IPS-NIHi7 (cell line): ENCODE measurements at regions not wholly inside any gene's neighbourhood (a gene's known extent, or its start where the extent isn't known, plus 50 kb on each side); places are given as distances from the start of the nearest gene placed in this dataset.
"Not testable (repeated sequence)": the region's sequence is repeated elsewhere in the genome, so short reads cannot be mapped to it uniquely, and the experiment has no call there.

Experiments used
- DNase-seq: peaks from one replicate; pipeline ENCODE4 v3.0.0; 2012; ENCODE audit warnings: mixed read lengths; ENCODE audit errors: extremely low spot score

DNA sequence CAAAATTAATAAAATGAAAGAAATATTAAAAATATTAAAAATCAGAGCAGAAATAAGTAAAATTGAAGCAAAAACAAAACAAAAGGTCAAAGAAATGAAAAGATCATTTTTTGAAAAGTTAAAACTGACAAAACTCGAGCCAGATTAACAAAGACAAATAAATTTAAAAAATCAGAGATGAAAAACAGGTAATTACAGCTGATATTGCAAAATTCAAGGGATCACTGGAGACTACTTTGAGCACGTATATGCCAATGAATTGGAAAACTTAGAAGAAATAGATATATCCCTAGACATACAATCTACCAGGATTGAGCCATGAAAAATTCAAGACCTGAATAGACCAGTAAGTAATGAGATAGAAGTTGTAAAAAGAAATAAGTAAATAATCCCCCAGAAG is 446.2 kb upstream of the EYS start:
- no peak for DNase-seq

DNA sequence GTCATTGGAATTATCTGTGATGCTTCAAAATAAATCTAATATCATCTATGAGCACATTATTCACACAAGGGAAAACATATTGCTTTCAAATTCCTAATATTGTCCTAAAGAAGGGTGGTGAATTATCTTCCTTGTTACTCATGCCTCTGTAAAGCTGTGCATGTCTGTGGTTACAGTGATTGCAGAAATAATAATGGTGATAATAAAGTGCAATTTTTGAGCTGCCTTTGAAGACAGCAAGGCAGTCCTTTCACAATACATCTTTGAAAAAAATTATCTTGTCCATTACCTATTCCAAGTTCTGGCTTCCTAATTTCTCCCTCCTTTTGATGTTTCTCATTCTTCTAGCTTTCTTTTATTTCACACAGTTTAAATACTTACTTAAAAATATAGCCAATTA is 442.1 kb upstream of the EYS start:
- DNase-seq: no peak

DNA sequence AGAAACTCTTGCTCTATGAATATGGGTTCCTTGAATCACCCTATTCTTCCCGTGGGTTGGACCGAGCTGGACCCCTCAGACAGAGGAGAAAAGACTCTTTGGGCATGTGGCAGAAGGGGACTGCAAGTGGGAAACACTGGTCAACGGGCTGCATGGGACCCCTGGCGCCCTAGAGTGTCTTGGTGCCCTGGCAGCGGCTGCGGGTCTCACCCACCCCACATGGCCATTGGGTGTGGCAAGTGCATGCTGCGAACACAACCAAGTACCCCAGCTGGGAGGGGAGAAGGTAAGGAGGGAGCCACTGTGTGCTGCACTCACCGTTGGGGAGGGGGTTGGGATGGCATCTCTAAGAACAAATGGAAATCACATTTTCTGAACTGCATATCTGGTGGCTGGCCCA is 438.8 kb upstream of the EYS start:
- no peak for DNase-seq

DNA sequence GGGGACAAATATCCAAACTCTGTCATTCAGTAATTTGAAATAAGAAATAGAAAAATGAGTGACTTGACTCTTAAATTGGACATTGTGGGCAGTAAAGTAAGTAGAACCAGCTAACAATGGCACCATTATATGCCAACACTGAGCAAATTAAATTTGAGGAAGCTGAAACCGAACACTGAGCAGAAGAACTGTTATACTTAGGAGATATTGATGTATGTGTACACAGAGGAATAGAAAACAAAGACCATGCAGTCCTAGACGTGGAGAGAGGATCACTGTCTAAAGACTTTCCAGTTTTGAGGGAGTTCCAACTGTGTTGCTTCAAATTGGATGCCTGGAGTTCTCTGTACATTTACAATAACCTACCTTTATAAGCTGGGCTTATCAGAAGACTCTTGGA is 427.0 kb upstream of the EYS start:
- no peak for DNase-seq

DNA sequence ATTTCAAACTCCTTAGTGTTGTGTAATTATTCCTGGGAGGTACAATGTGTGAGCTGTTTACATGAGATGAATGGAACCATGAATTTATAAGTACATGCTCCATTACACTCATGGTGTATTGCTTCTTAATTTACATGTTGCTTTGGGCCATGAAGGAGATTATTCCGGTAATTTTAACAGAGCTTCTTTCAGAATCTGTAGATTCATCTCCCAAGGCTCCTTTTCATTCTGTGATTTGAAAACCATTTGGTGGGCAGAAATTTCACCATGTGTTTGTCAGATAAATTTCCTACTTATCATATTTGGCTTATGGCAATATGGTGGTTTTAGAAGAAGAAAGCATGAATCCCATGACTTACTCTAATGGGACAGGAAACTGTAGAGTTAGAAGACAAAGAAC is 421.6 kb upstream of the EYS start:
- DNase-seq: no peak

DNA sequence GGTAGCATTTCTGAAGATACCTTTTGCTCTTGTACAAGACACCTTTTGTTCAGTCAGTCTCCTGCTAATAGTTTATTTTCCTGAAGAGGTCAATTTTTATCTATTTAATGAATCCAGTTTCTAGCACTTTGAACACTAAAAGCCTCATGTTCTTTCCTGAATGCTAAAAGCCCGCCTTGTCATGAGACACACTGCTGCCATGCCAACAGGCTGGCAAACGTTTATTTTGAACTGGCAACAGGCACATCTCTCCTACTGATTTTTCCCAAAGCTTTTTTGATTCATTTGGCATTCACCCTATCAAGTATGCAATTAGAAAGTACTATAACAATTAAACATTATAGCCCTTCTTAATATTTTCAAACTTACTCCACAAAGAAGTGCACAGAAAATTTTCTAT is 421.2 kb upstream of the EYS start:
- DNase-seq: no peak

DNA sequence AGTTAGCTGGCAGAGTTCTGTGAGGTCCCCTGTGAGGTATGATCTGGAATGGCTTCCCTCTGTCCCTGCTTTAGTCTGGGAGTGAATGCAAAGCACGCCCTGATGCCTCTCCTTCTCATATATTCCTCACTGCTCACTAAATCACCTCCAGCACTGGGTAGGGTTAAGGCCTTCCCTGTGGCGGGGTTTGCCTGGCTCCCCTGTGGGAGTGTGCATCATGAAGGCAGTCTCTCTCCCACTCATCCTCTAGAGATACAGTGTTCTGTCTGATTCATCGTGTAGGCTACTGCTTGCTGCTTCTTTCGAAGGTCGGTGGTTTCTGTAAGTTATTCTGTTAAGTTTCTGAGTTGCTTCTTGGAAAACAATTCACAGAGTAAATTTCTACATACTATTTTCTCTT is 420.0 kb upstream of the EYS start:
- DNase-seq: no peak

DNA sequence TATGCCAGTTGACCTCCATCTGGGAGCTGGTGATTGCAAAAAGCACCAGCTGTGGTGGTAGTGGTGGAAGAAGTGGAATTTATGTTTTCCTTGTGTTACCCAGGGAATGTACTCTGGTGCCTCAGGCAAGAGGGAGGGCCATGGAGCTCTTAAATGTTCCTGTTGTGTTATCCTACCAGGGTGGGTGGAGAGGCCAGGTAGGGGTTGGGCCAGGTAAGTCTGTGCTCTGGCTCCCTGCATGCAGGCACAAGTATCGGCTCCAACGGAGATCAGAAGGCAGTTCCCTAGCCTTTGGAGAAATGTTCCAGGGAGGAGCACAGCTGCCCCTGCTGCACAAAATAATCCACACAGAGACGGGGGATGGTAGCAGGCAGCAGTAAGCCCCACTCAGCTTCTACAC is 419.3 kb upstream of the EYS start:
- no peak for DNase-seq

DNA sequence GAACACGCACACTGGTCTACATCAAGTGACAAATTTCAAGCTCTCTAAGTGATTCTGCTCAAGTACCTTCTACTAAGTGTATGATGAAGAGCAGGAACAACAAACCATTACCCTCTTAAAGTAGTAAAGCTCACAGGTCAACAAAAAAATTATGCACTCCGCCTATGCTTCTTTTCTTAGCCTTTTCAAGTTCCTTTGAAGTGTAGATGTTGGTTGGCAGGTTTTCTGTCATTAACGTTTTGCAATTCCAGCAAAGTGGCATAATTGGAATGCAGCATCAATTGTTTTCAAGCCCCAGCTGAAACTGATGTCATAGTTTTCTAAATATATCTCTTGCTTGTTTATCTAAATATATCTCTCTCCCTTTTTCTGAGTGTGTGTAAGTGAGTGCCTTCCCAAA is 396.9 kb upstream of the EYS start:
- no peak for DNase-seq

DNA sequence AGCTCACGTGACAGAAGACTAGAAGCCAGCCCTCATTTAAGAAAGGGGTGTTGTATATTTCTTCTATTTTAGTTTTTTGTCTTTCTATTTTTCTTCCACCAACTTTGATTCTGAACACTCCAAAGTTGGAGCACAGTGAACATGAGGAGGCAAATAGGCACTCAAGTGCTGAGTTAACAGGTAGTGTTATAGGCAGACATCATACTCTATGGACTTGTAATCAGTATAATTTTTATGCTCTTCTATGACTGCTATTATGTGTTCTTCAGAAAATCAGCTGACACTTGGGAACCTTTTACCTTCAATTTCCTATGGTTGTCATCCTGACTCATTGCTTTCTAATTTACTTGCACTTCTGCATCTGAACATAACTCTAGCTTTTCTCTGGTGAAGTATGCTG is 396.3 kb upstream of the EYS start:
- no peak for DNase-seq

DNA sequence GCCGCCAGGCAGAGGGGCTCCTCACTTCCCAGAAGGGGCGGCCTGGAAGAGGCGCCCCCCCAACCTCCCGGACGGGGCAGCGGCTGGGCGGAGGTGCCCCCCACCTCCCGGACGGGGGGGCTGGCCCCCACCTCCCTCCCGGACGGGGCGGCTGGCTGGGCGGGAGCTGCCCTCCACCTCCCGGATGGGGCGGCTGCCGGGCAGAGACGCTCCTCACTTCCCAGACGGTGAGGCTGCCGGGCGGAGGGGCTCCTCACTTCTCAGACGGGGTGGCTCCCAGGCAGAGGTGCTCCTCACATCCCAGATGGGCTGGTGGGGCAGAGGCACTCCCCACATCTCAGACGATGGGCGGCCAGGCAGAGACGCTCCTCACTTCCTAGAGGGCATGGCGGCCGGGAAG is 389.7 kb upstream of the EYS start:
- no peak for DNase-seq

DNA sequence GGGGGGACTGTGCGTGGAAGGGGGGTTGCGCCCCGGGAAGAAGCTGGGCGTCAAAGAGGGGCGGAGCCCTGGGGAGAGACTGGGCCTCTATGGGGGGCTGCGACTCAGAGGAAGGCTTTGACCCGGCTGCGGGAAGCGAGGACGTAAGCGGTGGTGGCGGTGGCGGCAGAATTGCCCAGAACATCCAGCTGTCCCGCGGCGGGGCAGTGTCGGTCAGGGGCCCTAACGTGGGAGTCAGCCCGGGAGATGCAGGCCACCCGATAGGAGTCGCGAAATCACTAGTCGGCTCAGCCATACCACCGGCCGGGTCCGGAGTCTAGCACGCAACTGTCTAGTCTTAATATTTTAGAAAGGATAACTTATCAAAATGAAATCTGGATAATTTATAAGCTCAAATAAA is 387.6 kb upstream of the EYS start:
- DNase-seq: no peak

DNA sequence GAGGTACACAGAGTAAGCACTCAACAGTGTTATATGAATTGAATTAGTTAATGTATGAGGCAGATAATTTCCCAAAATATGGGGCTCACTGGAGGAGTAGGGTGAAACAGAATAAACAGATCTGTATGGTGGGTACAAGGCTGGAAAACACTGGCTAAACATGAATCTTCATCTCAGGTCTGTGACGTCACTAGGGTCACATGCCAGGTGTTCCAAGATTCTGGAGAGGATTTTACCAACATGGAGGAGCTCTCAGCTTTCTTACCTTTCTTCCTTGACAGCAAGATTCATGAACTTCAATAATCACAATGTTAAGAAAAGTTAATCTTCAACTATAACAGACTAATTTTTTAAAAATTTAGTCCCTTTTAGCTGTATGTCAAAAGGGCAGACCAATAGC is 385.3 kb upstream of the EYS start:
- not testable (repeated sequence) for DNase-seq

DNA sequence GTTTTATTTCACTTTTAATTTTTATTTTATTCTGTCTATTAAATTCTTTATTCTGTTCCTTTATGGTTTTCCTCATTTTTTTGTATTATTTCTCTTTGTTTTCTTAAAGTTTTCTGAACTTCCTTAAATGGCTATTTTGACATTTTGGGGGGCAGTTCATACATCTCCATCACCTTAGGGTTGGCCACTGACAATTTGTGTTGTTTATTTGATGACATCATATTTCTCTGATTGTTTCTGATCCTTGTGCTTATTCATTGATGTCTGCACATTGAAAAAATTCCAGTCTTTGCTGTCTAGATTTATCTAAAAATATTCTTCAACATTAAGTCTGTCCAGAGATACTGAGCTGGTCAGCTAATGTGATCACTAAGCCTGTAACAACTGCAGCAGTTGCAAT is 379.5 kb upstream of the EYS start:
- no peak for DNase-seq

DNA sequence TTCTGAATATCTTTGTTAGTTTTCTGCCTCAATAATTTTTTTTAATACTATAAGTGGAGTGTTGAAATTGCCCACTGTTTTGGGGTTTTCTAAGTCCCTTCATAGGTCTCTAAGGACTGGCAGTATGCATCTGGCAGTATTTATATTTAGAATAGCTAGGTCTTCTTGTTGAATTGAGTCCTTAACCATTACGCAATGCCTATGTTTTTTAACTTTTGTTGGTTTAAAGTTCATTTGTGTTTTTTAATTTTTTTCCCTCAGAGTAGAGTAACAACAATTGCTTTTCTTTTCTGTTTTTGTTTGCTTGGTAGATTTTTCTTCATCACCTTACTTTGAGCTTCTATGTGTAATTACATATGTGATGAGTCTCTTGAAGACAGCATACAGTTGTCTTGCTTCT is 375.9 kb upstream of the EYS start:
- no peak for DNase-seq

DNA sequence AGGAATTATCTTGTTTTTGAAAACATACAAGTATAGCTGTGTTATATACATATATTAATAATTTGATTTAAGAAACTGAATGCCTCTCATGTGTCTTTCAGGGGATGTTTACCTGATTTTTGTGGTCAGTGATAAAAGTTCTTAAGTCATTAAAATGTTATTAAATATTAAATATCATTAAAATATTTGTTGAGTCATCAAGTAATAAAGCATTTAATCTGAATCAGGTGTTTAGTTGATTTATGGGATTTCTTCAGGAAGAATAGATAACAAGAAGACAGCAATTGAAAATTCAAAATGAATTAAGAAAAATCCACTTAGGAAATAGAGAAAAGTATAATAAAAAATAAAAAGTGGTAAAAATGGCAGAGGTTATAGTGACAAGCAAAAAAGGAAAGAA is 361.9 kb upstream of the EYS start:
- DNase-seq: no peak

DNA sequence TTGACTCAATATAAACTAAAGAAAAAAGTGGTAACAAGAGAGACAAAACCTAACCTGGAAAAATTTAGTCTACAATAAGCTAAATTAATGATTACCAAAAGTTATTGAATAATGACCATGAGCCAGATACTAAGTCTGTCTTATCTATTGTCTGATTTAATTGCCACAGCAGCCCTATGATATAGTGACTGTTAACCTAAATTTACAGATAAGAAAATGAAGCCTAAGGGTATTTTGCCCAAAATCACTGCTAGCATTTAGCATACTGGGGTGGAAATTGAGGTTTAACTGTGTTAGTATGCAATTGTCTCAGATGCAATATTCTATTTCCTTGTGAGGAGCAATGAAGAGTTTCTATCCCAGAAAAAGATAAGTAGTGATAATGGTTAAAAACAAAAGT is 361.0 kb upstream of the EYS start:
- no peak for DNase-seq

DNA sequence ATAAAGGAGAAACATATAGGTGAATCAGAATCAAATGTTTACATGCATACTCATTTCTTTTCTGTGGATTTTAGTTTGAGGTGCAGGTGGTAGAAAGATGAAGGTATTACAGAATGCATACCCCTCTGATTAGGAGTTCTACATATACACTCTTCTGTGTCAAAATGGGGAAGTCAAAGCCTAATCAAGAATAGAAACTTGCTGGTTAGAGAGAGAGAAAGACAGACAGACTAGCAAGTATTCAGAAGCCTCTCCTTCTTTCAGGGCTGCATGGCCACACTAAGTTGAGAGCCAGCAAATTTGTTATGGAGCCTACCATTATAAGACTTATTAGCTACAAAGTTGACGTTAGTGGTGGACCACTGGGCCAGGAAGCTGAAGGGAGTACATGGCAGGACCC is 358.3 kb upstream of the EYS start:
- no peak for DNase-seq

DNA sequence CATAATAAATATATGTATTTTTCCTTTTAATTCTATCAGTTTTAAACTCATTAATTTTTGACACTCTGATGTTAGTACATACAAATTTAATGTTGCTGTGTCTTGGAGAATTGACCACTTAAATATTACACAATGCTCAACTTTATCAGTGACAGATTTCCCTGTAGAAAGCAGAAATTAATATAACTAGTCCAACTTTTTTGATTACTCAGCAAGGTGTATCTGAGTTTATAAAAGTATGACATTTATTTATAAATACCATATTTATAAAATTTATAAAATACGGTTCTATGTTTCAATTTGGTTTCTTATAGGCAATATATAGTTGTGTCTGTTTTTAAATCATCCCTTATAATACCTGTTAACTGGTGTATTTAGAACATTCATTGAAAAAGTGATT is 350.0 kb upstream of the EYS start:
- DNase-seq: no peak

DNA sequence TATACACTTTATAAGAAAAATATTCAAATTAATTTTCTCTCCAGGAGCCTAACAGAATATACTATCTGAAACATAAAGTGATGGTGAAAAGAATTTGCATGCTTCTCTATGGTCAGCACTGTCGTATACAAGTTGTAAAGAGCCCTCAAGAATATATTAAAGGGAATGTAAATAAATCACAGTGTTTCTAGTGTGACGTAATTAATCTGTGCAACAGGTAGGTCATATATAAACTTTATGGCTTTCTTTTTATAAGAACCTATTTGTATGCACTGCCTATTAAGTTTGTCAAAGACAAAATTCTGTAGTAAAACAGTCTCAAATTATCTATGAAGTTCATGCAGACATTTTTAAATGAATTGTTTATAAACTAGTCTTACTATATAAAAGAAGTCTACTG is 347.9 kb upstream of the EYS start:
- no peak for DNase-seq

DNA sequence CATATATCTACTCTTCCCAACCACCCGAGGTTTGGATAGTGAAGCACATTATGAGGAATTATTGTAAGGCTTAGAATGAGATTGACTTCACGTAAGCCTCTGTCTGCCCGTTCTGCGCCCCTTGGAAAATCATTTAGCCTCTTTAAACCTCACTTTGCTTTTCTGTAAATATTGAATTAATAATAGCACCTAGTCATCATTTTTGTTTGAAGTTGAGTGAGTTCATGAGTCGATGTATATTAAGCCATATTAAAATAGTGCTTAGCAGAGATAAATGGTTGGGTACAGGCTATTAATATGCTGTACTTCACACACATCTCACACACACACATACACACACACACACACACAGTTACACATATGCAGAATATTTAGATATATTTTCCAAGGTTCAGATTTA is 344.8 kb upstream of the EYS start:
- DNase-seq: no peak

DNA sequence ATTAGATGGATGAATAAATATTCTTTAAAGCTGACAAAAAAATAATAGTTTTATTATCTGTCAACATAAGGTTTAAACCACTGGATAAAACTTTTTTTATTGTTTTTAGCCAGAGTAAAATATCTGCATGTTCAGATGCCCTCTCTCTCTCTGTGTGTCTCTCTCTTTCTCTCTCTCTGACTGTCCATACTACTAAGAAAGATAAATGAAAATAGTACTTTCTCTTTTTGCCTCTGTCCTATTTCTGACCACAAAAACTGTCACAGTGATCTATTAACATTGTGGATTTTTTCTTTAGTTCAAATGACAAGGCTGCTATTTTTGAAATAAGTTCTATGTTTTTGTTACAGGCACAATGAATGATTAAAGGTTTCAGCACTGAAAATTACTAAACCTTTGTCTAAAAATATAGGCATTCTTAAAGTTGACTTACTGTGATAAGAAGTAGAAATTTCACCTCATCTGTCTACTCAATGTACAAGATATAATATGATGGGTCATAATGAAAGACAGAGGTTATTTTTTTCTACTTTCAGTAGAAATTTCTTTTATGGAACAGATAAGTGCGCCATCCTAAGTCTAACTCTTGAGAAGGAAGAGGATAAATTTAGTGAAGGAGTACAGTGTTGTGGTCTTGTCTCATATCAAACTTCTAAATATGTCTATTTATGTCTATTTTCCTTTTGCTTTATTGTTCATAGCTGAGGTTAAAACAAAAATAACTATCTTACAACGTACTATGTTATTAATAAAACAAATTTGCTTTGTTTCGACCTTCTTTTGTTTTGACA is 341.9 kb upstream of the EYS start:
- no peak for DNase-seq

DNA sequence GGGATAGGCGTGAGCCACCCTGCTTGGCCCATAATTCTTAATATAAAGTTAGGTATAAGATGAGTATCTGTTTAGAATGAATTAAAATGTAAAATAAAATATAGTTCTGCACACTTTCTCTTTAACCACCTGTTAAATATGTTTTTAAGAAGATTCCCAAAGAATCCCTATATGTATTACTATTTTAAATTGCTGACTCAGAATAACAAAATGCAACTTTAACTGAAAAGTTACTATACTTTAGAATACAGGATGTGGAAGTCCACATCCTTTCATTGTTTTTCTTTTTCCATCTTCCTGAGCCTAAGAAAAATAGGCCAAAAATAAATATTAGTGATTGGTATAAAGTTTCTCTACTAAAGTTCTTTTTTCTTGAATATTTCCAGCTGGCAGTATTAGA is 325.6 kb upstream of the EYS start:
- no peak for DNase-seq

DNA sequence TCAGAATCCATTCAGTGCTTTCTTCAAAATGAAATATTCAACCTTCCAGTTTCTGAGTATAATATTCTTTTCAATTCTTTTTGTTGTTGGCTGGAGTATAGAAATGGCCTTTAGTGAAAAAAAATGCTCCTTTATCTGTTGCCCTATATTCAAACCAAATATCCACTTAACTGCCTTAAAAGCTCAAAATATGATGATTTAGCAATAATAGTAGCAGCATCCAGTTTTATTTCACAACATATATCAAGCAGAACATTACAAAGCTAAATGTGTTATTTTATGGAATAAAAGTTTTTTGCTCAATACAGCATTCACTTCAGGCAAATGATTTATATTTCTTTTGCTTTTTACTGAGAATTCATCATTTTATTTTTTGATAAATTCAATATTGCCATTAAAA is 322.4 kb upstream of the EYS start:
- DNase-seq: no peak
